Upper lobe of left lung (tissue), 4 donors: ENCODE measurements at regions not wholly inside any gene's neighbourhood (a gene's known extent, or its start where the extent isn't known, plus 50 kb on each side); places are given as distances from the start of the nearest gene placed in this dataset.

Experiments
- CTCF ChIP-seq, 6 experiments: fragments of 450-650 bp in 4 of 6; fragments of 200-600 bp in 2 of 6; sonication (generic) in 2 of 6; IDR thresholded peaks; one replicate each; pipeline ENCODE4 v1.5.1; 2016 to 2019; ENCODE audit warnings: antibody characterized with exemption in 6 of 6
- EP300 ChIP-seq, 4 donors: sonication (generic); formaldehyde crosslinking; IDR thresholded peaks; one replicate each; pipeline ENCODE4 v1.5.1; 2017; ENCODE audit warnings: antibody characterized with exemption in 4 of 4, control low read depth in 2 of 4

- TF ChIP-seq EP300 (IDR thresholded peaks at IDR 0.05): no peak
- TF ChIP-seq CTCF (IDR thresholded peaks at IDR 0.05): no peak
Observed at GRCh38 chr5:8291641-8292040, 422.7 kb downstream of the MTRR start.
